Colonic mucosa (tissue), 4 donors: ENCODE measurements at regions not wholly inside any gene's neighbourhood (a gene's known extent, or its start where the extent isn't known, plus 50 kb on each side); places are given as distances from the start of the nearest gene placed in this dataset.

Experiments
- DNase-seq: peaks from one replicate; pipeline ENCODE4 v3.0.0-alpha.2; 2020
- H3K27ac ChIP-seq: fragments of 200-600 bp; one replicate; pipeline ENCODE4 v1.8.0; 2021
- H3K27me3 ChIP-seq: fragments of 200-600 bp; one replicate; pipeline ENCODE4 v1.8.0; 2021
- H3K36me3 ChIP-seq: fragments of 200-600 bp; one replicate; pipeline ENCODE4 v1.8.0; 2021
- H3K4me1 ChIP-seq: fragments of 200-600 bp; one replicate; pipeline ENCODE4 v1.8.0; 2021; ENCODE audit warnings: mild to moderate bottlenecking
- H3K4me3 ChIP-seq: fragments of 200-600 bp; one replicate; pipeline ENCODE4 v1.8.0; 2021
- H3K9ac ChIP-seq, 2 donors: one replicate each; pipeline ENCODE4 v1.7.0; 2013; ENCODE audit warnings: control low read depth in 2 of 2, low read depth in 2 of 2, low read length in 2 of 2
- H3K9me3 ChIP-seq: fragments of 200-600 bp; one replicate; pipeline ENCODE4 v1.8.0; 2021
- intact Hi-C: fragments of 100-400 bp; cut with DNase I; formaldehyde crosslinking; loops from one replicate; pipeline ENCODE4 v1.14.1; 2022
- TF ChIP-seq, protein P1 (sequence below): fragments of 200-600 bp; IDR thresholded peaks from one replicate; pipeline ENCODE4 v1.8.0; 2022; ENCODE audit warnings: antibody characterized with exemption, mild to moderate bottlenecking
- donor health status: healthy.
- donor health status: DM: no; HTN: no; CAD: no.
- donor health status: DM: no; HTN: no; CAD: no.

DNA sequence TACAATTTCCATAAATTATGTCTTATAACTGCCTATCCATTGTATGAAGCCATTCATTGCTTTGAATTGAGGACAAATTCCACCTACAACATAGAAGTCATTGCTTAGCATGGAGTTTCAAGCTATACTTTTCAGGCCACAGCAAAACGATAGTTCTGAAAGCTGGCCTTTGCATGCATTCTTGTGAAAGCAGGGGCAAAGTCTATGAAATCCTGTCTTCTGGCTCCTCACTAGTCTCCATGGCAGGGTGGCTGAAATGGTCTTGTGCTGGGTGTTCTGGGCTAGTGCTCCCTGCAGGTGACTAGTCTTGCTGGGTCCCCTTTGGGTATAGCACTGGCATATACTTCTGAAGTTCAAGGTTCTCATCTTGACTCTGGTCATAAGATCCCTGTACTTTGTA is 353.9 kb upstream of the ZNF608 start:
- no peak overlapping the region for H3K27ac ChIP-seq
- intact Hi-C loops, result no loop called here
- DNase-seq, result no peak
- H3K36me3 ChIP-seq, result no peaks in the 10 kb centered on the region
- no peak overlapping the region for H3K9ac ChIP-seq
- H3K4me3 ChIP-seq, result no peak overlapping the region
- no peaks in the 10 kb centered on the region for H3K9me3 ChIP-seq
- no peaks in the 10 kb centered on the region for H3K4me1 ChIP-seq
- no peaks in the 10 kb centered on the region for H3K27me3 ChIP-seq
- TF ChIP-seq, protein P1, sequence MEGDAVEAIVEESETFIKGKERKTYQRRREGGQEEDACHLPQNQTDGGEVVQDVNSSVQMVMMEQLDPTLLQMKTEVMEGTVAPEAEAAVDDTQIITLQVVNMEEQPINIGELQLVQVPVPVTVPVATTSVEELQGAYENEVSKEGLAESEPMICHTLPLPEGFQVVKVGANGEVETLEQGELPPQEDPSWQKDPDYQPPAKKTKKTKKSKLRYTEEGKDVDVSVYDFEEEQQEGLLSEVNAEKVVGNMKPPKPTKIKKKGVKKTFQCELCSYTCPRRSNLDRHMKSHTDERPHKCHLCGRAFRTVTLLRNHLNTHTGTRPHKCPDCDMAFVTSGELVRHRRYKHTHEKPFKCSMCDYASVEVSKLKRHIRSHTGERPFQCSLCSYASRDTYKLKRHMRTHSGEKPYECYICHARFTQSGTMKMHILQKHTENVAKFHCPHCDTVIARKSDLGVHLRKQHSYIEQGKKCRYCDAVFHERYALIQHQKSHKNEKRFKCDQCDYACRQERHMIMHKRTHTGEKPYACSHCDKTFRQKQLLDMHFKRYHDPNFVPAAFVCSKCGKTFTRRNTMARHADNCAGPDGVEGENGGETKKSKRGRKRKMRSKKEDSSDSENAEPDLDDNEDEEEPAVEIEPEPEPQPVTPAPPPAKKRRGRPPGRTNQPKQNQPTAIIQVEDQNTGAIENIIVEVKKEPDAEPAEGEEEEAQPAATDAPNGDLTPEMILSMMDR, result no peak

DNA sequence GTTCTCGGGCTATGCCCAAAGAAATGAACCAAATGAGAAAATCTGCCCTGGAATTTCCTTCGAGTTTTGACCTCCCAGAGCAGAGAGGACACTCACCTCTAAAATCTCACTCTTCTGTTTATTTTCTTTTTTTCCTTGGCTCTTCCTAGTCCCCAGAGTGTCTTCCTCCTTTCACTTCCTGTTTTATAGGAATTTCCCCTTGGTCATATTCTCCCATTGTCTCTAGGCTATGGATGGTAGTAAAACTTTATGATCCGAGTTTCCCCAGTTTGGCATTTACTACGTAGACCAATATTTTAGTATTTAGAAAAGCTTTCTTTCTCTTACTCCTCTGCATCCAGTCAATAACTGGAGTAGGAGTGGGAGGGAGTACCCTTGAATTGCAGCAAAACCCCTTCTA is 354.5 kb upstream of the ZNF608 start:
- intact Hi-C loops, result no loop called here
- H3K4me1 ChIP-seq, result no peaks in the 10 kb centered on the region
- H3K4me3 ChIP-seq, result no peak overlapping the region
- no peaks in the 10 kb centered on the region for H3K9me3 ChIP-seq
- no peak for DNase-seq
- H3K36me3 ChIP-seq, result no peaks in the 10 kb centered on the region
- H3K27me3 ChIP-seq, result no peaks in the 10 kb centered on the region
- TF ChIP-seq, protein P1, result no peak
- no peak overlapping the region for H3K9ac ChIP-seq
- H3K27ac ChIP-seq, result no peak overlapping the region

DNA sequence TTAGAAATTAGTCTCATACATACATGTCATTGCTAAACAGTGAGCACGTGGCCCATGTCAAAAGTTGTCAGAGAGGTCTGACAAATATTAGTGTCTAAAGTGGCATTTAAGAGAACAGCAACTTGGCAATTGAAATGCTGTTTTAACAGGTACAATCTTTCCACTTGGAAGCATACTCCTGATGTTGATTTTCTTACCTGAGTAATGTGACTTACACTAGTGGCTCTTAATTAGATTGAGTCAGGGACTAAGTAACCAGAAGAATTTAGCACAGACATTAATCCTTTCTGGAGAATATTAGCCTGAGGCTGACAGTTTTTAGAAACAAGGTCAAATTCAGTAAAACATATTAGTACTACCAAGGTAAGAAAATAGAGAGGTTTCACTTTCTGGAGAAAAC is 357.0 kb upstream of the ZNF608 start:
- no peak overlapping the region for H3K9ac ChIP-seq
- TF ChIP-seq, protein P1, result no peak
- no peaks in the 10 kb centered on the region for H3K27me3 ChIP-seq
- H3K36me3 ChIP-seq, result no peaks in the 10 kb centered on the region
- intact Hi-C loops, result no loop called here
- no peak overlapping the region for H3K27ac ChIP-seq
- H3K4me3 ChIP-seq, result no peak overlapping the region
- no peaks in the 10 kb centered on the region for H3K4me1 ChIP-seq
- no peaks in the 10 kb centered on the region for H3K9me3 ChIP-seq
- no peak for DNase-seq

DNA sequence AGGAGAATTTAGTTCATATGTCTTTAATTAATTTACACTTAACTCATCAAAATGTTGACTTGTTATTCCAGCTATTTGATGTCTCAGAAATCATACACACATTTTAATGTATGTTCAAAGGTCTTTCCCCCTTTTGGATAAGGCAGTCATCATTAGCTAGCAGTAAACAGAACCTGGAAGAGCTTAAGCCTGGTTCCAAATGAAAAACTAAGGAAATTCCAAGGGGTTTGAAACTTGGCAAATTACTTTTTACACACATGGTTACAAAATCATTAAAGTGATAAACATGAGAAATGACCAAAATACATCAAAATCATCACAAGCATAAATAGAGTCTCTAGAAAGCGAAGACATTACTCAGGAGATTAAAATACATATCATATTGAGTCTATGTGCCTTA is 359.8 kb upstream of the ZNF608 start:
- no peak overlapping the region for H3K4me3 ChIP-seq
- no peak for DNase-seq
- no peaks in the 10 kb centered on the region for H3K9me3 ChIP-seq
- TF ChIP-seq, protein P1, result no peak
- no peaks in the 10 kb centered on the region for H3K4me1 ChIP-seq
- H3K27ac ChIP-seq, result no peak overlapping the region
- intact Hi-C loops, result no loop called here
- H3K27me3 ChIP-seq, result no peaks in the 10 kb centered on the region
- H3K9ac ChIP-seq, result no peak overlapping the region
- H3K36me3 ChIP-seq, result no peaks in the 10 kb centered on the region

DNA sequence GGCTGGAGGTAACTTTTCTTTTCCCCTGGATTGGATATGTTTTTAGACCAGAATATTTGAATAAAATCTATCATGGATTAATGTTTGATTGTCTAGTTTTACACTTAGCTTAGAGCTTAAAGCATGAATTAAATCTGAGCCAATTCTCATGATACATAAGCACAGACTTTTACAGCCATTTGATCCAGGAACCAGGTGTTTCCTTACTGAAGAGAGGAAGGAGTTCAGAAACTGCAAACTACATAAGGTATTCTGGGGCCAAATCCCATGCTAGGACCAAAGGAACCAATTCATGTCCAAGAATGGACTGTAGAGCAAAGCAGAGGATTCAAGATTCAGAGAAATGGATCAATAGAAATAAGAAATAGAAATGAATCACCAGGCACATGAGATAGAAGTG is 360.4 kb upstream of the ZNF608 start:
- no peak overlapping the region for H3K4me3 ChIP-seq
- TF ChIP-seq, protein P1, result no peak
- H3K9ac ChIP-seq, result no peak overlapping the region
- intact Hi-C loops, result no loop called here
- no peaks in the 10 kb centered on the region for H3K27me3 ChIP-seq
- no peak overlapping the region for H3K27ac ChIP-seq
- H3K9me3 ChIP-seq, result no peaks in the 10 kb centered on the region
- H3K4me1 ChIP-seq, result no peaks in the 10 kb centered on the region
- H3K36me3 ChIP-seq, result no peaks in the 10 kb centered on the region
- DNase-seq, result no peak

DNA sequence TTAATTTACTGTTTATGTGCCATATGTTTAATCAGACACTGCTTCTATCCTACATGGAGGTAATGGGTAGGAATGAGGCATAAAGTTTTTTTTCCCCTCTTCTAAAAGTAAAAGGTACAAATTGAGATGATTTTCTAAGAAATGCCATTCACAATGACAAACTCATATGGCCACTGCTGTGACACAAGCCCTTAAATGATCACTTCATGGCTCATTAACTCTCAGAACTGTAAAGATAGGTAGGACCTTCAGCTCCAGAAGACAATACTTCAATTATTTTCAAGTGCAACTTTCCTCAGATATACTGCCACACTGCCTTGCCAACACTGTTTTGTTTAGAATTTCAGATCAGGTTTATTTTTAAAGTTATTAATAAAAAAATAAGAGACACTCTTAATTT is 362.9 kb upstream of the ZNF608 start:
- Histone ChIP-seq H3K9ac (no peak overlapping the region), H3K27ac (no peak overlapping the region), H3K4me1 (no peaks in the 10 kb centered on the region), H3K4me3 (no peak overlapping the region), H3K27me3 (no peaks in the 10 kb centered on the region), H3K9me3 (no peaks in the 10 kb centered on the region), H3K36me3 (no peaks in the 10 kb centered on the region)
- TF ChIP-seq, protein P1, result no peak
- DNase-seq, result no peak
- intact Hi-C loops, result no loop called here
